Peyer's patch (tissue), 4 donors: ENCODE measurements at regions not wholly inside any gene's neighbourhood (a gene's known extent, or its start where the extent isn't known, plus 50 kb on each side); places are given as distances from the start of the nearest gene placed in this dataset.

Experiments
- DNase-seq, 3 donors: peaks; one replicate each; pipeline ENCODE4 v3.0.0-alpha.2; 2017 to 2019
- H3K27ac ChIP-seq, 4 donors: fragments of 200-600 bp; sonication (generic); one replicate each; pipeline ENCODE4 v1.5.1; 2016 to 2019
- H3K27me3 ChIP-seq, 2 donors: fragments of 200-600 bp; sonication (generic); one replicate each; pipeline ENCODE4 v1.5.1; 2019
- H3K36me3 ChIP-seq, 3 donors: fragments of 200-600 bp; sonication (generic); one replicate each; pipeline ENCODE4 v1.5.1; 2016 to 2019
- H3K4me1 ChIP-seq, 4 donors: fragments of 200-600 bp; sonication (generic); one replicate each; pipeline ENCODE4 v1.5.1; 2016 to 2019
- H3K4me3 ChIP-seq, 4 donors: fragments of 200-600 bp; sonication (generic); 1 replicate in 3 of 4; 2 replicates in 1 of 4; pipeline ENCODE4 v1.5.1; 2016 to 2019; ENCODE audit warnings: mild to moderate bottlenecking in 1 of 4
- H3K9me3 ChIP-seq, 4 donors: fragments of 200-600 bp; sonication (generic); one replicate each; pipeline ENCODE4 v1.5.1; 2016 to 2019; ENCODE audit warnings: mild to moderate bottlenecking in 1 of 4
- POLR2A ChIP-seq, 2 donors: fragments of 450-650 bp; IDR thresholded peaks; one replicate each; pipeline ENCODE4 v1.5.1; 2017; ENCODE audit warnings: antibody characterized with exemption in 2 of 2, mild to moderate bottlenecking in 2 of 2, moderate library complexity in 2 of 2
- TF ChIP-seq, protein P1 (sequence below), 6 experiments: fragments of 450-650 bp in 4 of 6; fragments of 200-600 bp in 2 of 6; sonication (generic) in 1 of 6; IDR thresholded peaks; one replicate each; pipeline ENCODE4 v1.5.1; 2017 to 2019; ENCODE audit warnings: antibody characterized with exemption in 6 of 6, mild to moderate bottlenecking in 3 of 6, moderate library complexity in 1 of 6

DNA sequence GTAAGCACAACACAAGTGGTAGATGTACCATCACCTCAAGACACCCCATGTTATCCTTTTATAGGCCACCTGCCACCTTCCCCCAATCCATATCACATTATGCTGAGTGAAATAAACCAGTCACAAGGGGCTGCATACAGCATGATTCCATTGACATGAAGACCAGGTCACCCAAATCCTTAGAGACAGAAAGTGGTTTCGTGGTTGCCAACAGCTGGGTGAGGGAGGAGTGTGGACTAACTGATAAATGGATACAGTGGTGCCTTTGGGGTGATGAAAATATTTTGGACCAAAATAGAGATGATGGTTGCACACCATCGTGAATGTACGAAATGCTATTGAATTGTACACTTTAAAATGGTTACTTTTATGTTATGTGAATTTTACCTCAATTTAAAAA lies 65.7 kb upstream of the DMD start:
- no peaks in the 10 kb centered on the region for H3K9me3 ChIP-seq
- no peak for DNase-seq
- no peaks in the 10 kb centered on the region for H3K27me3 ChIP-seq
- no peak overlapping the region for H3K27ac ChIP-seq
- H3K4me3 ChIP-seq, result no peak overlapping the region
- no peaks in the 10 kb centered on the region for H3K36me3 ChIP-seq
- no peaks in the 10 kb centered on the region for H3K4me1 ChIP-seq
- no peak for TF ChIP-seq POLR2A (IDR thresholded peaks at IDR 0.05)
- TF ChIP-seq, protein P1, sequence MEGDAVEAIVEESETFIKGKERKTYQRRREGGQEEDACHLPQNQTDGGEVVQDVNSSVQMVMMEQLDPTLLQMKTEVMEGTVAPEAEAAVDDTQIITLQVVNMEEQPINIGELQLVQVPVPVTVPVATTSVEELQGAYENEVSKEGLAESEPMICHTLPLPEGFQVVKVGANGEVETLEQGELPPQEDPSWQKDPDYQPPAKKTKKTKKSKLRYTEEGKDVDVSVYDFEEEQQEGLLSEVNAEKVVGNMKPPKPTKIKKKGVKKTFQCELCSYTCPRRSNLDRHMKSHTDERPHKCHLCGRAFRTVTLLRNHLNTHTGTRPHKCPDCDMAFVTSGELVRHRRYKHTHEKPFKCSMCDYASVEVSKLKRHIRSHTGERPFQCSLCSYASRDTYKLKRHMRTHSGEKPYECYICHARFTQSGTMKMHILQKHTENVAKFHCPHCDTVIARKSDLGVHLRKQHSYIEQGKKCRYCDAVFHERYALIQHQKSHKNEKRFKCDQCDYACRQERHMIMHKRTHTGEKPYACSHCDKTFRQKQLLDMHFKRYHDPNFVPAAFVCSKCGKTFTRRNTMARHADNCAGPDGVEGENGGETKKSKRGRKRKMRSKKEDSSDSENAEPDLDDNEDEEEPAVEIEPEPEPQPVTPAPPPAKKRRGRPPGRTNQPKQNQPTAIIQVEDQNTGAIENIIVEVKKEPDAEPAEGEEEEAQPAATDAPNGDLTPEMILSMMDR (IDR thresholded peaks at IDR 0.05), result no peak

DNA sequence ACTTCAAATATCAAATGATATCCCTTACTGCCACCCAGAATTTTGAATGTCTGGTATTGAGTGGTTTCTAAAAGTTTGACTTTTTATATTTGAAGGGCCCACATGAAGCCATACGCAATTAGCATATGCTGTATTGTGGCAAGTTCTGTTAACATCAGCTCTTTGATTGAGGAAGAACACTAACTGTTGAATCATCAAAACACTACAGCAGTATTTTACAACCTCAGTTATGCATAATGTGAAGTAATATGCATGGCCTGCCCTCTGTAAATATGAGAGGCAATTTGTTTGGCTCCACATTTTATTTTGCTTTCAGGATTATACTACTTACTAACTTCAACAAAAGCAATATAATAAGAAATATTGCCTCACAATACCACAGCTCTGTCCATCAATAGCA lies 62.2 kb upstream of the DMD start:
- no peaks in the 10 kb centered on the region for H3K27me3 ChIP-seq
- no peak for TF ChIP-seq POLR2A (IDR thresholded peaks at IDR 0.05)
- TF ChIP-seq, protein P1 (IDR thresholded peaks at IDR 0.05), result no peak
- H3K9me3 ChIP-seq, result no peaks in the 10 kb centered on the region
- no peaks in the 10 kb centered on the region for H3K4me1 ChIP-seq
- H3K36me3 ChIP-seq, result no peaks in the 10 kb centered on the region
- no peak for DNase-seq
- no peak overlapping the region for H3K4me3 ChIP-seq
- no peak overlapping the region for H3K27ac ChIP-seq

DNA sequence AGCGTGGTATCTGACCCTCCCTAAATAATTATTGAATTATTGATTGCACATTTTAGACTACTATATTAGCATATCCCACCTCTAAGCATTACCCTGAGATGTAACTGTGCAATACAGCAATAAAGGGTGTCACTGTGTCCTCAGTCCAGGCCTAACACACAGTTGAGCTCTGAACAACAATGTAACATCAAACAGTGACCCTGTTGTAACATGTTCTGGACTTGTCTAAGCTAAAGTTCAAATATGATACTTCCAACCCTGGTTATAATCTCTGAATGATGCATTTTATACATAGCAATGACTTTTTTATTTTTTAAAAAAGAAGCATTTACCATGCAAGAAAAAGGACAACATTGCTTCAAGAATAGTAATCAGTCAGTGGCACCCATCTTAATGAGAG lies 61.6 kb upstream of the DMD start:
- Histone ChIP-seq H3K9me3 (no peaks in the 10 kb centered on the region), H3K27me3 (no peaks in the 10 kb centered on the region), H3K36me3 (no peaks in the 10 kb centered on the region), H3K4me1 (no peaks in the 10 kb centered on the region), H3K4me3 (no peak overlapping the region), H3K27ac (no peak overlapping the region)
- DNase-seq, result no peak
- TF ChIP-seq POLR2A (IDR thresholded peaks at IDR 0.05), result no peak
- TF ChIP-seq, protein P1 (IDR thresholded peaks at IDR 0.05), result no peak
